SJSA1 (cell line): ENCODE measurements at regions not wholly inside any gene's neighbourhood (a gene's known extent, or its start where the extent isn't known, plus 50 kb on each side); places are given as distances from the start of the nearest gene placed in this dataset.
A peak's percentile ranks its signal among the peaks of the same experiment; 100 is the strongest.
"Not testable (repeated sequence)": the region's sequence is repeated elsewhere in the genome, so short reads cannot be mapped to it uniquely, and the experiment has no call there.

ENCODE experiments used
- DNase-seq, 2 experiments: peaks; one replicate each; pipeline ENCODE4 v3.0.0-alpha.2; 2015 to 2020; ENCODE audit warnings: low spot score in 2 of 2, low read depth in 1 of 2
- H3K27ac ChIP-seq: fragments of 250-450 bp; sonication (Bioruptor Pico); 2 replicates; pipeline ENCODE4 v1.5.1; 2020; ENCODE audit warnings: mild to moderate bottlenecking, moderate library complexity
- H3K27me3 ChIP-seq: fragments of 250-450 bp; sonication (Bioruptor Pico); replicated peaks from 2 replicates; pipeline ENCODE4 v1.5.1; 2020; ENCODE audit warnings: mild to moderate bottlenecking, moderate library complexity
- H3K36me3 ChIP-seq: fragments of 250-450 bp; sonication (Bioruptor Pico); 2 replicates; pipeline ENCODE4 v1.5.1; 2020; ENCODE audit warnings: mild to moderate bottlenecking
- H3K4me1 ChIP-seq: fragments of 250-450 bp; sonication (Bioruptor Pico); replicated peaks from 2 replicates; pipeline ENCODE4 v1.6.1; 2021; ENCODE audit warnings: mild to moderate bottlenecking
- H3K4me3 ChIP-seq: fragments of 250-450 bp; sonication (Bioruptor Pico); 2 replicates; pipeline ENCODE4 v1.5.1; 2020; ENCODE audit warnings: mild to moderate bottlenecking
- H3K9me3 ChIP-seq: fragments of 250-450 bp; sonication (Bioruptor Pico); replicated peaks from 2 replicates; pipeline ENCODE4 v1.5.1; 2020; ENCODE audit warnings: mild to moderate bottlenecking

GRCh38 chr6:139998478-139998877 is 624.0 kb upstream of the CITED2 start:
- H3K36me3 ChIP-seq, H3K27me3 ChIP-seq, H3K4me3 ChIP-seq, DNase-seq, H3K27ac ChIP-seq, H3K9me3 ChIP-seq: not testable (repeated sequence)
- peaks cover 18% of the 10 kb centered on the region for H3K4me1 ChIP-seq

DNA sequence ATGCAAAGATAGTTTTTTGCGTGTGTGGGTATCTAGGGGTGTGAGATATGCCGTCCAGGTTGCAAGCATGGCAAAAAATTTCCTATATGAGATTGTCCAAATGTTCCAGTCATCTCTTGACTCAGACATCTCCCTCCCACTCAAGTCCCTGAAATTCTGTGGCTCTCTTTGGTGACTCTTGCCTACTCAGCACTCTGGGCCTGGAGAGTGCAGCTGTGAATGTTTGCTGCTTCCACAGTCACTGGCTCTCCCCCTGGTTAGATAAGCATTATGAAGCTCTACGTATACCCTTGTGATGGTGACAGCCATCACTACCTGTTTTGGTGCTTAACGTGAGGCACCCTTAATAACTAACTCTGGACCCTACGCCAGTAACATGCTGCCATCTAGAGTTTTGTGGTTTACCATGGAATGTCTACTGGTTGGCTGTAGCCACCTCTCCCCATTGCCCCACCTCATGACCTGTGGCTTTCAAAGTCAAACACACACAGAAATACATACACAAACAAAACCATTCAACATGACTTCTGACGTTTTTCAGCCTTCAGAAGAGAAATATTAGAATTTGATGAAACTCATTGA is 621.9 kb upstream of the CITED2 start:
- DNase-seq = no peak
- H3K4me1 ChIP-seq = peaks cover 1% of the 10 kb centered on the region; the same call in 1 of the 2 replicates
- H3K27me3 ChIP-seq = no peaks in the 10 kb centered on the region
- no peaks in the 10 kb centered on the region for H3K9me3 ChIP-seq
- no peak overlapping the region for H3K4me3 ChIP-seq
- no peak overlapping the region for H3K27ac ChIP-seq
- H3K36me3 ChIP-seq = no peaks in the 10 kb centered on the region

- Histone ChIP-seq H3K9me3 (no peaks in the 10 kb centered on the region), H3K4me1 (peaks cover 7% of the 10 kb centered on the region), H3K27me3 (no peaks in the 10 kb centered on the region), H3K36me3 (no peaks in the 10 kb centered on the region), H3K27ac (no peak overlapping the region), H3K4me3 (no peak overlapping the region)
- no peak for DNase-seq
These were observed 620.5 kb upstream of the CITED2 start for GRCh38 chr6:139994998-139995397.

DNA sequence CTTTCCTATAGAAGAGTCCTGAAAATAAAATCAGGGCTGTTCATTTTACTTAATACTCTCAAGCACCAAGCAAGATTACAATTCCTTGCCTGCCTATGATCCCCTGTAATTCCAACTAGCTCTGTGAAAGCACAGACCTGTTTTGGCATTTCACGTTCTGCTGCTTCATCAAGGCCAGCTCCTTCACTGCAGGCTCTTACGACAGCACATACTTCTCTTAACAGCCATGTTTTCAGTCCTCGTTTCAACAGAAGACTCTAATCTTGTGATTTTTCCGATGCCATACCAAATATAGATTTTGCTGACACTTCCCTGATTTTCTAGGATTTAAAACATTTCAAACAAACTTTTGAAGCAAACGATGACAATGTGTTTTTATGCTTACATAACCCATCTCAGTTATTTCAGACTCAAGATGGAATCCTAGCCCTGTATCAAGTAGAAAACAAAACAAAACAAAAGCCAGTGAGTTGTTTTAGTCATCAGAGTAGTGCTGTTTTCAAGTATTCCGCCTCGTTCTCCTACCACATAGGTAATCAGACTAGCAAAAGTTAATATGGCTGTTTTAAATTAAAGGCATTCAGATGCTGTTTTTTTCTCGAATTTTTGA is 616.5 kb upstream of the CITED2 start:
- H3K27me3 ChIP-seq = no peaks in the 10 kb centered on the region
- H3K27ac ChIP-seq = no peak overlapping the region
- H3K9me3 ChIP-seq = no peaks in the 10 kb centered on the region
- peaks cover 7% of the 10 kb centered on the region for H3K4me1 ChIP-seq
- DNase-seq = no peak
- H3K4me3 ChIP-seq = no peak overlapping the region
- H3K36me3 ChIP-seq = no peaks in the 10 kb centered on the region

DNA sequence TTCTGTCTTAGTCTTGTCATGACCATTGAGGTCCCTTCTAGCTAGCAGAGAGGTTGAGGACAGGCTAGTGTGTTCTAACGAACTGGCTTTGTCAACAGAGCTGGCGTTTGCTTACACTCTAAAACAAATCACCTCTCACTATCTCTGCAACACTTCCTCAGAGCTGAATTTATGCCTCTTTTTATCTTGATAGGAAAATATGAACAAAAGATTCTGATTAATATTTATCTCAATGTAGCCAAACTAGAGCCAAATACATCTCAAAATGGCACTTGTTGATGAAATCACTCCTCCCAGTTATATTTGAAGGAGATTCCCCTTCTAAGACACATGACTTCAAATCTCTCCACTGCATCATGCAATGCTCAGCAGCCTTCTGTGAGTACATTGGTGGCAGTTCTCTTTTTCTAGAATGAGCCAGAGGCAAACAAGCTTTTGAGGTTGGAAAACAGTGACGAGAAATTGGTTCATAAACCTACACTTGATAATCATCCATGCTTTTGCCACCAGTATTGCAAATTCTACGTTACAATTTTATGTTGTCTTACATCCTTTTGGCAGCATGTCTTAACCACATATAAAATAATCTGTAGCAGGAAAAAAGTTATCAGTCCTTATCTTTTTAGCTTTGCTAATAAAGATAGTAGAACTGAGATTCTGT is 615.7 kb upstream of the CITED2 start:
- no peaks in the 10 kb centered on the region for H3K9me3 ChIP-seq
- no peak for DNase-seq
- H3K4me3 ChIP-seq = no peak overlapping the region
- no peaks in the 10 kb centered on the region for H3K36me3 ChIP-seq
- peaks cover 7% of the 10 kb centered on the region for H3K4me1 ChIP-seq
- H3K27ac ChIP-seq = no peak overlapping the region
- H3K27me3 ChIP-seq = no peaks in the 10 kb centered on the region

- Histone ChIP-seq H3K27ac (no peak overlapping the region), H3K4me1 (peaks cover 8% of the 10 kb centered on the region), H3K4me3 (no peak overlapping the region), H3K9me3 (no peaks in the 10 kb centered on the region), H3K27me3 (no peaks in the 10 kb centered on the region), H3K36me3 (no peaks in the 10 kb centered on the region)
- DNase-seq = no peak
These were observed 614.2 kb upstream of the CITED2 start for GRCh38 chr6:139988685-139989084.

- peaks cover 24% of the 10 kb centered on the region for H3K4me1 ChIP-seq
- no peaks in the 10 kb centered on the region for H3K9me3 ChIP-seq
- no peak overlapping the region for H3K27ac ChIP-seq
- DNase-seq = no peak
- H3K27me3 ChIP-seq = no peaks in the 10 kb centered on the region
- no peak overlapping the region for H3K4me3 ChIP-seq
- H3K36me3 ChIP-seq = no peaks in the 10 kb centered on the region
These were observed 612.6 kb upstream of the CITED2 start for GRCh38 chr6:139987091-139987490.

DNA sequence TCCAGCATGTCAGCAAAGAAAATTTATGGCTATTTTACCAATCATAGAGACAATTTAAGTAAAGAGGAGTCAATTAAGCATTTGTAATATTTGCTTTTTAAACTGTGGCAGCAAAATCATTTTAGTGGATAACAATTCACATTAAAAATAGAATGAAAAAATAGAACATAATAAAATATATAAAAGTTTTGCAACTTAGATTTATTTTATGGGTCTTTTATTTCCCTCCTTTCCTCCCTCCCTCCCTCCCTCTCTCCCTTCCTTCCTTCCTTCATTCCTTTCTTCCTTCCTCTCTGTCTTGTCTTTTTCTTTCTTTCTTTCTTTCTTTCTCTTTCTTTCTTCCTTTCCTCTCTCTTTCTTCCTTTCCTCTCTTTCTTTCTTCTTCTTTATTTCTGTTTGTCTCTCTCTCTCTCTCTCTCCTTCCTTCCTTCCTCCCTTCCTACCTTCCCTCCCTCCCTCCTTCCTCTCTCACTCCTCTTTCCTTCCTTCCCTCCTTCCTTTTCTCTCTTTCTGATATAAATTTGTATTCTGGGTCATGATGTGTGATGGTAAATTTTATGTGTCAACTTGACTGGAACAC is 610.9 kb upstream of the CITED2 start:
- H3K27me3 ChIP-seq = no peaks in the 10 kb centered on the region
- DNase-seq = no peak
- H3K9me3 ChIP-seq = no peaks in the 10 kb centered on the region
- no peaks in the 10 kb centered on the region for H3K36me3 ChIP-seq
- no peak overlapping the region for H3K27ac ChIP-seq
- no peak overlapping the region for H3K4me3 ChIP-seq
- peaks cover 35% of the 10 kb centered on the region for H3K4me1 ChIP-seq

DNA sequence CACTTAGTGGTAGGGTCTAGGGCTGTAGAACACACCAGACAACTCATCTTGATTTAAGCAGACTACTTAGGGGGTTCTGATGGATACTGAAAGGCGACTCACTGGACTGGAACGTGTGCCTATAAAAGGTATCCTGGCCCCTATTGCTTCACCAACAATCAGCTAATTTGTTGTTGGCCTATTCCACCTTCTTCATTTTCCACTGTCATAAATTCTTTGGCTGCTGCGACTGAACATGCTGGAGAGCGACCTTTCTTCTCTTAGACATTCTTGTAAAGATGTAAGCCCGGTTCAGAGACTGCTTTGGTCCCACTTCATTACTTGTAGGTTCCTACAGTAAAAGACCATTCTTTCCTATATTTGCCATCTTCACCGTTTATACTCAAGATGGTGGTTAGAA is 609.9 kb upstream of the CITED2 start:
- H3K27me3 ChIP-seq = no peaks in the 10 kb centered on the region
- H3K27ac ChIP-seq = no peak overlapping the region
- H3K4me1 ChIP-seq = peaks cover 44% of the 10 kb centered on the region
- no peaks in the 10 kb centered on the region for H3K36me3 ChIP-seq
- H3K4me3 ChIP-seq = no peak overlapping the region
- H3K9me3 ChIP-seq = no peaks in the 10 kb centered on the region
- DNase-seq = no peak

- Histone ChIP-seq H3K27me3 (no peaks in the 10 kb centered on the region), H3K4me3 (no peak overlapping the region), H3K27ac (no peak overlapping the region), H3K4me1 (peaks cover 50% of the 10 kb centered on the region), H3K9me3 (no peaks in the 10 kb centered on the region), H3K36me3 (no peaks in the 10 kb centered on the region)
- DNase-seq = no peak
These were observed 609.3 kb upstream of the CITED2 start for GRCh38 chr6:139983555-139984276.

GRCh38 chr6:139982652-139983295 is 608.3 kb upstream of the CITED2 start:
- Histone ChIP-seq H3K36me3 (no peaks in the 10 kb centered on the region), H3K4me3 (no peak overlapping the region), H3K27ac (no peak overlapping the region), H3K9me3 (no peaks in the 10 kb centered on the region), H3K4me1 (peaks cover 59% of the 10 kb centered on the region), H3K27me3 (no peaks in the 10 kb centered on the region)
- peak in 1 of 2 experiments; percentile 56 for DNase-seq

DNA sequence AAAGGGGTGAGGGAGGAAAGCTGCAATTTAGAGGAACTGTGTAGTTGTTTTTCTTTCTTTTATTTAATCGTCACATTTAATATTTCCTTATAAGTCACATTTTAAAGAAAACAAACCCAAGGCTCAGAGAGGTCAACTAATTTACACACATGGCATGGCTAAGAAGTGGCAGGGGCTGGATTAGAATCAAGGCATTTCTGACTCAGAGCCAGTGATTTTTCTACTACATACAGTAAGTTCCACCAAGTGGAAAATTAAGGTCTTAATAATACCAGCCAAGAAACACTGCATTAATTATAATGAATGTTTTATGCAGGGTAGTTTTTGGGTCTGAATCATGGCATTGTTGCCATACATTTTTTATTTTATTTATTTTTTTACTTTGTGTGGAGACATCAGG is 607.7 kb upstream of the CITED2 start:
- no peak overlapping the region for H3K4me3 ChIP-seq
- peaks cover 65% of the 10 kb centered on the region for H3K4me1 ChIP-seq
- DNase-seq = no peak
- H3K9me3 ChIP-seq = no peaks in the 10 kb centered on the region
- no peaks in the 10 kb centered on the region for H3K27me3 ChIP-seq
- no peaks in the 10 kb centered on the region for H3K36me3 ChIP-seq
- peak overlapping the region; percentile 18 for H3K27ac ChIP-seq

GRCh38 chr6:139981768-139982181 is 607.3 kb upstream of the CITED2 start:
- Histone ChIP-seq H3K4me1 (peaks cover 69% of the 10 kb centered on the region), H3K36me3 (no peaks in the 10 kb centered on the region), H3K4me3 (no peak overlapping the region), H3K9me3 (no peaks in the 10 kb centered on the region), H3K27ac (peak overlapping the region; percentile 18), H3K27me3 (no peaks in the 10 kb centered on the region)
- peak in 1 of 2 experiments; percentile 53 for DNase-seq
